K562 (cell line): ENCODE measurements at regions not wholly inside any gene's neighbourhood (a gene's known extent, or its start where the extent isn't known, plus 50 kb on each side); places are given as distances from the start of the nearest gene placed in this dataset.
A peak's percentile ranks its signal among the peaks of the same experiment; 100 is the strongest.

Experiments used
- ATAC-seq: fragments of 200-7000 bp; cut with Tn5 transposase; 3 replicates; pipeline ENCODE4 v1.9.1; 2020; ENCODE audit warnings: moderate library complexity
- BruUV-seq: library from RNA; stranded (reverse); fragments of 400-500 nt; replicated peaks from 2 replicates; lab custom pipeline; 2021; lab: Mats Ljungman, UMichigan
- CTCF ChIA-PET: fragments of 300-600 bp; formaldehyde crosslinking; extraction: SDS; loops from one replicate; lab custom pipeline; 2021; ENCODE audit warnings: low intra/inter-chr PET ratio; lab: Yijun Ruan, JAX
- POLR2A ChIA-PET: fragments of 300-600, 350-650 bp; sonication (Branson Sonifier 250); formaldehyde crosslinking; extraction: SDS; loops from one replicate; lab custom pipeline; 2021; ENCODE audit warnings: antibody characterized with exemption, inconsistent platforms; lab: Yijun Ruan, JAX
- DNase-seq, 4 experiments: peaks; one replicate each; pipeline versions ENCODE4 v3.0.0 to v3.0.0-alpha.2; 2011 to 2018; ENCODE audit warnings: low spot score in 3 of 4, mixed read lengths in 3 of 4; ENCODE audit errors: extremely low read depth in 1 of 4
- FAIRE-seq: peaks from 2 replicates; lab custom pipeline; 2011; peaks lifted over from hg19 to GRCh38; lab: Jason Lieb, UNC
- H2AFZ ChIP-seq: 2 replicates; pipeline ENCODE4 v1.6.0; 2011; ENCODE audit warnings: low read depth, low read length, control low read depth, inconsistent platforms
- H3K27ac ChIP-seq: fragments of 200-600 bp; 3 replicates; pipeline ENCODE4 v1.8.0; 2011; ENCODE audit warnings: low read depth, mild to moderate bottlenecking, control low read depth, inconsistent platforms, low read length, moderate library complexity, mixed read lengths; ENCODE audit errors: extremely low read depth
- H3K27me3 ChIP-seq, 2 experiments: fragments of 300-600 bp in 1 of 2; 2 replicates in 1 of 2; 3 replicates in 1 of 2; pipeline versions ENCODE4 v1.6.0 to v1.8.0; 2011; ENCODE audit warnings: inconsistent platforms in 2 of 2, low read length in 2 of 2, mild to moderate bottlenecking in 1 of 2, mixed read lengths in 1 of 2, moderate library complexity in 1 of 2; ENCODE audit not compliant: control insufficient read depth in 2 of 2, insufficient read depth in 2 of 2
- H3K36me3 ChIP-seq: fragments of 300-600 bp; 3 replicates; pipeline ENCODE4 v1.8.0; 2011; ENCODE audit warnings: mild to moderate bottlenecking, low read length, inconsistent platforms; ENCODE audit not compliant: control insufficient read depth, insufficient read depth
- H3K4me1 ChIP-seq, 2 experiments: fragments of 200-600 bp in 1 of 2; replicated peaks in 1 of 2; 2 replicates in 1 of 2; 3 replicates in 1 of 2; pipeline versions ENCODE4 v1.5.1 to v1.8.0; 2011; ENCODE audit warnings: inconsistent platforms in 2 of 2, low read length in 2 of 2, mild to moderate bottlenecking in 1 of 2, mixed read lengths in 1 of 2, moderate library complexity in 1 of 2; ENCODE audit not compliant: control insufficient read depth in 2 of 2, insufficient read depth in 2 of 2
- H3K4me2 ChIP-seq: 2 replicates; pipeline ENCODE4 v1.6.1; 2011; ENCODE audit warnings: low read length, control low read depth, inconsistent platforms, mixed read lengths; ENCODE audit not compliant: insufficient read depth
- H3K4me3 ChIP-seq: fragments of 200-600 bp; sonication (generic), shearing (Covaris generic); 2 replicates; pipeline ENCODE4 v1.5.1; 2016; ENCODE audit warnings: control low read depth, inconsistent platforms
- H3K79me2 ChIP-seq: fragments of 200-600 bp; 3 replicates; pipeline ENCODE4 v1.8.0; 2011; ENCODE audit warnings: low read length, inconsistent platforms; ENCODE audit not compliant: control insufficient read depth, insufficient read depth
- H3K9ac ChIP-seq, 2 experiments: 2 replicates each; pipeline versions ENCODE4 v1.6.0 to v1.6.1; 2011; ENCODE audit warnings: low read depth in 2 of 2, low read length in 2 of 2, control low read depth in 1 of 2, inconsistent platforms in 1 of 2, mild to moderate bottlenecking in 1 of 2, mixed read lengths in 1 of 2; ENCODE audit not compliant: insufficient read depth in 1 of 2
- H3K9me1 ChIP-seq: one replicate; pipeline ENCODE4 v1.6.0; 2011; ENCODE audit warnings: inconsistent platforms, mild to moderate bottlenecking, low read length, moderate library complexity; ENCODE audit not compliant: control insufficient read depth, insufficient read depth
- H3K9me3 ChIP-seq: replicated peaks from 2 replicates; pipeline ENCODE4 v1.5.1; 2011; ENCODE audit warnings: low read depth, low read length, inconsistent platforms; ENCODE audit not compliant: control insufficient read depth, insufficient read depth
- H4K20me1 ChIP-seq: replicated peaks from 2 replicates; pipeline ENCODE4 v1.6.1; 2011; ENCODE audit warnings: low read length, inconsistent platforms, mixed read lengths; ENCODE audit not compliant: control insufficient read depth, insufficient read depth
- CGGBP1 ChIP-seq: fragments of 250-450 bp; sonication (Bioruptor Pico); IDR thresholded peaks from 2 replicates; pipeline ENCODE4 v1.9.0; 2021; ENCODE audit warnings: mild to moderate bottlenecking
- CREB5 ChIP-seq: fragments of 250-450 bp; sonication (Bioruptor Pico); IDR thresholded peaks from 2 replicates; pipeline ENCODE4 v1.5.0; 2020; ENCODE audit warnings: mild to moderate bottlenecking
- CREBBP ChIP-seq: IDR thresholded peaks from one replicate; pipeline ENCODE4 v1.6.1; 2012; ENCODE audit warnings: low read depth, mild to moderate bottlenecking, control low read depth, inconsistent platforms, low read length
- GMEB1 ChIP-seq: fragments of 250-450 bp; sonication (Bioruptor Pico); IDR thresholded peaks from 2 replicates; pipeline ENCODE4 v1.4.0; 2020; ENCODE audit warnings: mild to moderate bottlenecking
- HDAC8 ChIP-seq: fragments of 450-650 bp; IDR thresholded peaks from 2 replicates; pipeline ENCODE4 v1.6.1; 2016; ENCODE audit warnings: mild to moderate bottlenecking, missing genetic modification characterization, moderate library complexity, missing compliant biosample characterization
- NR2C2 ChIP-seq, 2 experiments: fragments of 200-800 bp in 1 of 2; sonication (Bioruptor generic) in 1 of 2; sonication (generic) in 1 of 2; formaldehyde crosslinking in 1 of 2; IDR thresholded peaks; 2 replicates each; pipeline versions ENCODE4 v1.6.1 to v1.8.0; 2016 to 2022; ENCODE audit warnings: mild to moderate bottlenecking in 1 of 2, missing compliant biosample characterization in 1 of 2, missing genetic modification characterization in 1 of 2, missing genetic modification reagents in 1 of 2
- PCBP2 ChIP-seq: fragments of 200-400 bp; formaldehyde crosslinking; IDR thresholded peaks from 2 replicates; pipeline ENCODE4 v1.6.1; 2018; ENCODE audit warnings: low read length, low read depth, mild to moderate bottlenecking, moderate library complexity; ENCODE audit not compliant: poor library complexity, severe bottlenecking
- RAD51 ChIP-seq: fragments of 450-650 bp; IDR thresholded peaks from 2 replicates; pipeline ENCODE4 v1.7.1; 2016; ENCODE audit warnings: low read depth, mild to moderate bottlenecking, borderline replicate concordance
- SIRT6 ChIP-seq: IDR thresholded peaks from one replicate; pipeline ENCODE4 v1.6.1; 2012; ENCODE audit warnings: low read depth, mild to moderate bottlenecking, control low read depth, inconsistent platforms, low read length, moderate library complexity
- SMAD2 ChIP-seq: fragments of 150-350 bp; IDR thresholded peaks from 2 replicates; pipeline ENCODE4 v1.6.1; 2014; ENCODE audit warnings: low read depth, mild to moderate bottlenecking, low read length
- SOX6 ChIP-seq: fragments of 450-650 bp; IDR thresholded peaks from 2 replicates; pipeline ENCODE4 v1.6.1; 2014; ENCODE audit warnings: mild to moderate bottlenecking
- ZBTB33 ChIP-seq: sonication (generic); formaldehyde crosslinking; IDR thresholded peaks from 2 replicates; pipeline ENCODE4 v1.8.1; 2023; ENCODE audit warnings: mild to moderate bottlenecking, missing genetic modification reagents
- ZBTB9 ChIP-seq: fragments of 450-650 bp; formaldehyde crosslinking; IDR thresholded peaks from 2 replicates; pipeline ENCODE4 v1.4.0; 2020; ENCODE audit warnings: mild to moderate bottlenecking, moderate library complexity
- ZNF121 ChIP-seq: sonication (generic); formaldehyde crosslinking; conservative IDR thresholded peaks from 2 replicates; pipeline ENCODE4 v1.8.0; 2022; ENCODE audit warnings: missing genetic modification reagents
- ZNF217 ChIP-seq: sonication (generic); formaldehyde crosslinking; IDR thresholded peaks from 2 replicates; pipeline ENCODE4 v1.8.0; 2022; ENCODE audit warnings: mild to moderate bottlenecking, missing genetic modification reagents
- ZNF316 ChIP-seq: fragments of 450-650 bp; IDR thresholded peaks from 2 replicates; pipeline ENCODE4 v1.6.1; 2016
- ZSCAN32 ChIP-seq: fragments of 450-650 bp; formaldehyde crosslinking; IDR thresholded peaks from 2 replicates; pipeline ENCODE4 v1.4.0; 2020; ENCODE audit warnings: mild to moderate bottlenecking, moderate library complexity
- in situ Hi-C: fragments of 300-500 bp; cut with MboI; formaldehyde crosslinking; loops from 4 replicates; pipeline ENCODE4 v1.15.0; 2018; ENCODE audit warnings: inconsistent platforms, mixed read lengths
- intact Hi-C: fragments of 100-400 bp; cut with micrococcal nuclease; formaldehyde crosslinking; loops from 2 replicates; pipeline ENCODE4 v1.14.2; 2022

- no peaks in the 10 kb centered on the region for H4K20me1 ChIP-seq
- in situ Hi-C loops, result no loop called here
- TF ChIP-seq ZNF316 (no peak), CREB5 (CRISPR knock-in tag) (no peak), RAD51 (no peak), GMEB1 (CRISPR knock-in tag) (no peak), NR2C2 (CRISPR knock-in tag; IDR thresholded peaks at IDR 0.05) (no peak), NR2C2 (tag; IDR thresholded peaks at IDR 0.05) (no peak), HDAC8 (tag) (no peak), ZSCAN32 (no peak), SOX6 (no peak), CREBBP (no peak), ZBTB9 (CRISPR knock-in tag) (no peak), ZBTB33 (CRISPR knock-in tag) (no peak), SIRT6 (no peak), PCBP2 (no peak), SMAD2 (no peak), ZNF121 (no peak), CGGBP1 (no peak), ZNF217 (CRISPR knock-in tag) (no peak)
- TF ChIP-seq, all 486 proteins: peak for 0
- FAIRE-seq (no peak), ATAC-seq (peak; percentile 21; the same call in 1 of the 3 replicates), DNase-seq (no peak)
- H3K4me2 ChIP-seq, result no peak overlapping the region
- intact Hi-C loops, result no loop called here
- CTCF ChIA-PET, result no interaction called here
- H3K9me1 ChIP-seq, result no peaks in the 10 kb centered on the region
- BruUV-seq, result no TSS peak
- peaks cover 0 to 9% of the 10 kb centered on the region in 2 experiments; a peak in 2 of 5 replicates for H3K4me1 ChIP-seq
- no peak overlapping the region for H3K27ac ChIP-seq
- H3K79me2 ChIP-seq, result no peaks in the 10 kb centered on the region
- H3K36me3 ChIP-seq, result no peaks in the 10 kb centered on the region
- POLR2A ChIA-PET, result interaction anchor here (0.8 to 1.1 kb wide), 3 partner anchors 19 to 87 kb away, joined by 3 read pairs; no protein-coding TSS in a partner anchor
- H3K27me3 ChIP-seq, result no peaks in the 10 kb centered on the region
- H3K9me3 ChIP-seq, result no peaks in the 10 kb centered on the region
- no peak overlapping the region for H2AFZ ChIP-seq
- no peak overlapping the region for H3K9ac ChIP-seq
- H3K4me3 ChIP-seq, result no peak overlapping the region
These were observed 88.3 kb upstream of the KCNQ5 start for GRCh38 chr6:72533606-72534005.
